Osteoblast (primary cell): ENCODE measurements at regions not wholly inside any gene's neighbourhood (a gene's known extent, or its start where the extent isn't known, plus 50 kb on each side); places are given as distances from the start of the nearest gene placed in this dataset.

ENCODE experiments used
- DNase-seq: peaks from one replicate; pipeline ENCODE4 v3.0.0; 2011; ENCODE audit warnings: low spot score, mixed read lengths; ENCODE audit not compliant: insufficient read length; ENCODE audit errors: missing footprints
- H2AFZ ChIP-seq: 2 replicates; pipeline ENCODE4 v1.6.0; 2011; ENCODE audit warnings: mild to moderate bottlenecking, low read length
- H3K27ac ChIP-seq: 2 replicates; pipeline ENCODE4 v1.5.1; 2011; ENCODE audit warnings: mild to moderate bottlenecking, low read depth, low read length, moderate library complexity
- H3K27me3 ChIP-seq: 2 replicates; pipeline ENCODE4 v1.6.0; 2012; ENCODE audit warnings: mild to moderate bottlenecking, control low read depth, inconsistent platforms, low read length, moderate library complexity; ENCODE audit not compliant: insufficient read depth
- H3K36me3 ChIP-seq: 2 replicates; pipeline ENCODE4 v1.5.1; 2011; ENCODE audit warnings: mild to moderate bottlenecking, low read length, control low read depth, moderate library complexity; ENCODE audit not compliant: insufficient read depth
- H3K4me1 ChIP-seq: 2 replicates; pipeline ENCODE4 v1.5.1; 2011; ENCODE audit warnings: mild to moderate bottlenecking, low read length, control low read depth, moderate library complexity; ENCODE audit not compliant: insufficient read depth
- H3K4me2 ChIP-seq: 2 replicates; pipeline ENCODE4 v1.6.0; 2011; ENCODE audit warnings: mild to moderate bottlenecking, low read length; ENCODE audit not compliant: insufficient read depth
- H3K4me3 ChIP-seq: fragments of 200-600 bp; sonication (generic); 3 replicates; pipeline ENCODE4 v1.5.1; 2012; ENCODE audit warnings: mild to moderate bottlenecking, low read length, inconsistent platforms; ENCODE audit not compliant: insufficient read depth
- H3K79me2 ChIP-seq: 2 replicates; pipeline ENCODE4 v1.6.0; 2012; ENCODE audit warnings: mild to moderate bottlenecking, low read length, control low read depth, inconsistent platforms; ENCODE audit not compliant: insufficient read depth
- H3K9me3 ChIP-seq: 2 replicates; pipeline ENCODE4 v1.5.1; 2011; ENCODE audit warnings: low read depth, low read length, control low read depth
- H4K20me1 ChIP-seq: 2 replicates; pipeline ENCODE4 v1.6.0; 2012; ENCODE audit warnings: mild to moderate bottlenecking, low read length, control low read depth; ENCODE audit not compliant: insufficient read depth
- TF ChIP-seq, protein P1 (sequence below): IDR thresholded peaks from 2 replicates; pipeline ENCODE4 v1.5.1; 2011; ENCODE audit warnings: mild to moderate bottlenecking, low read depth, low read length, moderate library complexity; ENCODE audit errors: extremely low read depth

DNA sequence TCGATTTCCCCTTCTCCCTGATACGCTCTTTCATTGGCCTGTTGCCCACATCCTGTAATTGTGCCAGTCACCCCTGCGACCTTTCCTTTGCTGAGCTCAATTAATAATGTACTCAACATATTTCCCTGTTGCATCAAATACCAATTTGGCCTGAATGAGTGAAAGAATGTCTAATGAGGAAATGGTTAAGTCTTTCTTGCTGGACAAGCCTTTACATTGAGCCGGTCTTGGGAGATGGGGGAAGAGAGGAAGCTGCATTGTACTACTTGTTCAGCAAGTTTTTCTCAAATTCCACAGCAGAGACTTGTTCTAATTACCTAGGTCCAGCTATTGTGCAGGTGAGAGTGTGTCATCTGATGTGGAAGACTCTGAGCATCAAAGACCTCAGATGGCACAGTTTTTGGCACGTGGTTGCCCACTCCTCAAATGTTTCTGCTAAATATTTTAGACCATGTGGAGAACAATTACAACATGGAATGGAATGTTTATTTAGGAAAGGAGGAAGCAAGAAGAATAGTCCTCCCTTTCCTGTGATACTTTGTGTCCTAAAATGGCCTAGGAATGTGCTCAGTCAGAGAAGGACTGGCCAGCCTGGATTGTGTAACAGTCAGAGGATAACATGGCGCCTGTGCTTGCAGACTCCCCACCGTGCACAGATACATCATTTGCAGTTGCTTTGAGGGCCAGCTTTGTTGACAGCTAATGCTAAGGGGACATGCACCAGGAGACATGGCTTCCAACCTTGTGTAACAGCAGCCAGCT lies 129.5 kb upstream of the E2F8 start:
- H3K4me3 ChIP-seq = no peak overlapping the region
- H3K36me3 ChIP-seq = no peaks in the 10 kb centered on the region
- peak overlapping the region; percentile 1 for H3K4me2 ChIP-seq
- no peaks in the 10 kb centered on the region for H3K27me3 ChIP-seq
- no peaks in the 10 kb centered on the region for H3K9me3 ChIP-seq
- H3K79me2 ChIP-seq = no peaks in the 10 kb centered on the region
- peaks cover 81% of the 10 kb centered on the region for H3K4me1 ChIP-seq
- no peak for DNase-seq
- peak overlapping the region; percentile 89 for H3K27ac ChIP-seq
- H2AFZ ChIP-seq = peak overlapping the region; percentile 40
- H4K20me1 ChIP-seq = no peaks in the 10 kb centered on the region
- TF ChIP-seq, protein P1, sequence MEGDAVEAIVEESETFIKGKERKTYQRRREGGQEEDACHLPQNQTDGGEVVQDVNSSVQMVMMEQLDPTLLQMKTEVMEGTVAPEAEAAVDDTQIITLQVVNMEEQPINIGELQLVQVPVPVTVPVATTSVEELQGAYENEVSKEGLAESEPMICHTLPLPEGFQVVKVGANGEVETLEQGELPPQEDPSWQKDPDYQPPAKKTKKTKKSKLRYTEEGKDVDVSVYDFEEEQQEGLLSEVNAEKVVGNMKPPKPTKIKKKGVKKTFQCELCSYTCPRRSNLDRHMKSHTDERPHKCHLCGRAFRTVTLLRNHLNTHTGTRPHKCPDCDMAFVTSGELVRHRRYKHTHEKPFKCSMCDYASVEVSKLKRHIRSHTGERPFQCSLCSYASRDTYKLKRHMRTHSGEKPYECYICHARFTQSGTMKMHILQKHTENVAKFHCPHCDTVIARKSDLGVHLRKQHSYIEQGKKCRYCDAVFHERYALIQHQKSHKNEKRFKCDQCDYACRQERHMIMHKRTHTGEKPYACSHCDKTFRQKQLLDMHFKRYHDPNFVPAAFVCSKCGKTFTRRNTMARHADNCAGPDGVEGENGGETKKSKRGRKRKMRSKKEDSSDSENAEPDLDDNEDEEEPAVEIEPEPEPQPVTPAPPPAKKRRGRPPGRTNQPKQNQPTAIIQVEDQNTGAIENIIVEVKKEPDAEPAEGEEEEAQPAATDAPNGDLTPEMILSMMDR = no peak

DNA sequence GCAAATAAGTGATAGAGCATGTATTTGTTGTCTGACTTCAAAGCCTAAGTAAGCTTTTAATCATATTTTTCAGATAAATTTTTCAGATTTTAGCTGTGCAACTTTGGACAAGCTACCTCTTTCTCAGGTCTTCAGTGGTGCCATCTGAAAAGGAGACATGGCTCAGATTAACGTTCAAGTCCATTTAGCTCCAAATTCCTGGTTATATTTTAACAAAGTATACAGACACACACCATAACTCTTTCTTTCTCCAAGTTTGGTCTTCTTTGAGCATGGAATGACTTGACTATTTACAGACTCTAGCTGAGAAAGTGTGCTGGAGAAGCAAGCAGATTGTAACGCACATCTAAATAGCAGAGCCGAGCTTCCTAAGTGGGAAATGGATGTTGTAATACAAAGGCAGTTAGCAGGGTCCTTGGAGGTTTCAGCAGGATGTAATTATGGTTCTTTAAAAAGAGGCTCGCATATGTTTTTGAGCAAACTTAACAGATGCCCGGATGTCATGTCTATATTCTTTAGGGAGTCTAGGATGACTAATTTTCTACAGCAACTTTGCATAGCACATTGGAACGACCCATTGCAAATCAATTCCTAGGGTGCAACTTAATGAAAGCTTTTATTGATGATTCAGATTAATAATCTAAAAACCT lies 128.1 kb upstream of the E2F8 start:
- H3K27me3 ChIP-seq = no peaks in the 10 kb centered on the region
- no peak overlapping the region for H3K4me3 ChIP-seq
- H3K36me3 ChIP-seq = no peaks in the 10 kb centered on the region
- no peaks in the 10 kb centered on the region for H3K79me2 ChIP-seq
- DNase-seq = no peak
- peak overlapping the region; percentile 12 for H2AFZ ChIP-seq
- H3K9me3 ChIP-seq = no peaks in the 10 kb centered on the region
- peak overlapping the region; percentile 89 for H3K27ac ChIP-seq
- TF ChIP-seq, protein P1 = no peak
- no peaks in the 10 kb centered on the region for H4K20me1 ChIP-seq
- no peak overlapping the region for H3K4me2 ChIP-seq
- peaks cover 73% of the 10 kb centered on the region for H3K4me1 ChIP-seq

DNA sequence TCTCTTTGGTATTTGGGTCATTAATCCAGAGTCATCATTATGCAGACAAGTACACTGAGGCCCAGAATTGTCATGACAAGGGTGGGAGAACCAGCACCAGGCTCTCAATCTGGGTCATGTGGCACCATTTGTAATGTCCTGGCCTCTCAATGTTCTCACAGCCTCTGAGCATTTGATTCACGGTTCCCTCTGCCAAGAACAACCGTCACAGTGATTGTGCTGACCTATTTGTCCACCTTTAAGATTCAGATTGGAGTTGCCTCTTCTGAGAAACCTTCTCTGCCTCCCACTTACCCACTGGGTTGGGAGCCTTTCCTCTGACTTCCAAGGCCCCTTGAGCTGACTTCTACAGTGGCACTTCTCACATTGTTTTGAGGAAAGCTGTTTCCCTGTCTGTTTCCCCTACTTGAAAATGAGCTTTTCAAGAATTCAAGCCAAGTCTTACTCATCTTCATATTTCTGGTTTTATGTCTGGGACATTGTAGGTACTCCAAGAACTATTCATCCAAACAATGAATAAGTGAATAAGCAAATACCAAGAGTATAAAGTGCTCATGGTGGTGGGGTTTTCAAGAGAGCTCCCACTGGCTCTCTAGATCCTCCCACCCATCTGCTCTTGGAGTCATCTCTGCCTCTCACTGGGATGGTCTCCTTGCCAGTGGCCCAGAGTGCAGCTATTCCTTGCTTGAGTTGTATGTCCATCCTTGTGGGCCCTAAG lies 126.4 kb upstream of the E2F8 start:
- H2AFZ ChIP-seq = peak overlapping the region; percentile 31
- no peaks in the 10 kb centered on the region for H3K27me3 ChIP-seq
- peak overlapping the region; percentile 89 for H3K27ac ChIP-seq
- no peaks in the 10 kb centered on the region for H3K36me3 ChIP-seq
- H3K9me3 ChIP-seq = no peaks in the 10 kb centered on the region
- peak overlapping the region; percentile 36 for H3K4me2 ChIP-seq
- no peak for DNase-seq
- H3K4me3 ChIP-seq = no peak overlapping the region
- TF ChIP-seq, protein P1 = no peak
- no peaks in the 10 kb centered on the region for H4K20me1 ChIP-seq
- peaks cover 59% of the 10 kb centered on the region for H3K4me1 ChIP-seq
- no peaks in the 10 kb centered on the region for H3K79me2 ChIP-seq
